GM23338 (cell line): ENCODE measurements at regions not wholly inside any gene's neighbourhood (a gene's known extent, or its start where the extent isn't known, plus 50 kb on each side); places are given as distances from the start of the nearest gene placed in this dataset.

ENCODE experiments used
- ATAC-seq: fragments of 200-7000 bp; cut with Tn5 transposase; 3 replicates; pipeline ENCODE4 v1.9.1; 2020
- DNase-seq: peaks from one replicate; pipeline ENCODE4 v3.0.0-alpha.2; 2015; ENCODE audit warnings: low spot score
- H2AFZ ChIP-seq: fragments of 200-600 bp; sonication (generic); 2 replicates; pipeline ENCODE4 v1.8.0; 2016; ENCODE audit warnings: antibody characterized with exemption, mild to moderate bottlenecking, moderate library complexity
- H3F3A ChIP-seq: fragments of 200-600 bp; sonication (generic); replicated peaks from 2 replicates; pipeline ENCODE4 v1.8.0; 2017; ENCODE audit warnings: antibody characterized with exemption, mixed run types, low read depth
- H3K27ac ChIP-seq: fragments of 200-600 bp; sonication (generic); 2 replicates; pipeline ENCODE4 v1.6.1; 2016; ENCODE audit warnings: low read depth
- H3K27me3 ChIP-seq: fragments of 200-600 bp; sonication (generic); 2 replicates; pipeline ENCODE4 v1.8.0; 2016; ENCODE audit warnings: mild to moderate bottlenecking, mixed run types, moderate library complexity; ENCODE audit not compliant: insufficient read depth
- H3K36me3 ChIP-seq: fragments of 200-600 bp; sonication (generic); 2 replicates; pipeline ENCODE4 v1.8.0; 2016; ENCODE audit warnings: mild to moderate bottlenecking; ENCODE audit not compliant: insufficient read depth
- H3K4me1 ChIP-seq: fragments of 200-600 bp; sonication (generic); 2 replicates; pipeline ENCODE4 v1.8.0; 2016; ENCODE audit warnings: mild to moderate bottlenecking, moderate library complexity; ENCODE audit not compliant: insufficient read depth
- H3K4me2 ChIP-seq: fragments of 200-600 bp; sonication (generic); 2 replicates; pipeline ENCODE4 v1.7.1; 2017; ENCODE audit warnings: mixed run types
- H3K4me3 ChIP-seq: fragments of 200-600 bp; sonication (generic); 2 replicates; pipeline ENCODE4 v1.6.1; 2016; ENCODE audit warnings: mixed run types
- H3K79me2 ChIP-seq: fragments of 200-600 bp; sonication (generic); replicated peaks from 2 replicates; pipeline ENCODE4 v1.8.0; 2017; ENCODE audit warnings: mild to moderate bottlenecking; ENCODE audit not compliant: insufficient read depth
- H3K9me2 ChIP-seq: fragments of 200-600 bp; sonication (generic); 2 replicates; pipeline ENCODE4 v1.8.0; 2017; ENCODE audit not compliant: insufficient read depth
- H4K20me1 ChIP-seq: fragments of 200-600 bp; sonication (generic); replicated peaks from 2 replicates; pipeline ENCODE4 v1.8.0; 2017; ENCODE audit warnings: mild to moderate bottlenecking; ENCODE audit not compliant: insufficient read depth
- H3K27ac Mint-ChIP-seq: 2 replicates; pipeline ENCODE4 v1.8.0; 2020; ENCODE audit warnings: inconsistent platforms, mild to moderate bottlenecking, moderate library complexity, mixed read lengths
- H3K27me3 Mint-ChIP-seq: 3 replicates; pipeline ENCODE4 v1.8.0; 2022; ENCODE audit warnings: low read depth, mild to moderate bottlenecking, moderate library complexity, mixed read lengths, inconsistent platforms; ENCODE audit not compliant: insufficient read depth, poor library complexity
- H3K36me3 Mint-ChIP-seq: 3 replicates; pipeline ENCODE4 v1.8.0; 2021; ENCODE audit warnings: low read depth, mild to moderate bottlenecking, inconsistent platforms, moderate library complexity, mixed read lengths
- H3K4me1 Mint-ChIP-seq: 3 replicates; pipeline ENCODE4 v1.8.0; 2020; ENCODE audit warnings: mild to moderate bottlenecking, inconsistent platforms, mixed read lengths
- H3K4me3 Mint-ChIP-seq: 3 replicates; pipeline ENCODE4 v1.8.0; 2021; ENCODE audit warnings: moderate library complexity, mild to moderate bottlenecking, inconsistent platforms, mixed read lengths
- H3K9me3 Mint-ChIP-seq: 3 replicates; pipeline ENCODE4 v1.8.0; 2020; ENCODE audit warnings: moderate library complexity, mild to moderate bottlenecking, inconsistent platforms, mixed read lengths
- CREB1 ChIP-seq: fragments of 250-450 bp; sonication (Bioruptor Pico); IDR thresholded peaks from 2 replicates; pipeline ENCODE4 v1.5.0; 2020; ENCODE audit warnings: low read depth, mild to moderate bottlenecking, moderate library complexity
- EZH2 ChIP-seq: fragments of 200-600 bp; sonication (generic); IDR thresholded peaks from one replicate; pipeline ENCODE4 v1.8.0; 2017; ENCODE audit warnings: antibody characterized with exemption, mild to moderate bottlenecking, low read depth; ENCODE audit not compliant: unreplicated experiment
- JUNB ChIP-seq: IDR thresholded peaks from one replicate; pipeline ENCODE4 v1.6.1; 2016; ENCODE audit warnings: antibody characterized with exemption; ENCODE audit not compliant: unreplicated experiment
- ZNF114 ChIP-seq: fragments of 250-450 bp; sonication (Bioruptor Pico); IDR thresholded peaks from 2 replicates; pipeline ENCODE4 v1.5.0; 2020; ENCODE audit warnings: mild to moderate bottlenecking, moderate library complexity
- TF ChIP-seq, protein P1 (sequence below): IDR thresholded peaks from one replicate; pipeline ENCODE4 v1.6.1; 2018; ENCODE audit warnings: antibody characterized with exemption; ENCODE audit not compliant: unreplicated experiment
- TF ChIP-seq, protein P2 (sequence below), 2 experiments: fragments of 200-600 bp in 1 of 2; sonication (generic) in 1 of 2; conservative IDR thresholded peaks; 2 replicates each; pipeline versions ENCODE4 v1.5.1 to v1.6.1; 2016 to 2017; ENCODE audit warnings: antibody characterized with exemption in 2 of 2, low read depth in 2 of 2, mild to moderate bottlenecking in 2 of 2, moderate library complexity in 1 of 2
- TF ChIP-seq, protein P3 (sequence below): fragments of 250-450 bp; sonication (Bioruptor Pico); IDR thresholded peaks from 2 replicates; pipeline ENCODE4 v1.5.0; 2020; ENCODE audit warnings: mild to moderate bottlenecking, moderate library complexity

DNA sequence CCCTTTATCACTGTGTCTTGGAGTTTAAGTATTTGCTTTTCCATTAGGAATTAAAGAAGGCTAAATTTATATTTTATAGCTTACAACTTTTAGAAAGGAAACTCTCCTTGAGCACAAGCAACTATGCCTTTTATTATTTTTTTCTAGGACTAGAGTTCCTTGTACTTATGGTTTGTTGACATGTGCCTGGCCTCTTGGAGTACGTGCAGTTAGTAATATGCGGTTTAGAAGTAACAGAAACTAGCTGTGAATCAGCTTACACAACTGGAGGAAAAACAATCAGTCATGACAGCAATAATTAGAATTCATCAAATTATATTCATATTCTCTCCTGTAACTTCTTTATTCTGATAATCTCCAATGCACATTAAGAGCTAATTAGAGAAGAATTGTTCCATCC is 428.7 kb downstream of the AEBP2 start (continued):
- TF ChIP-seq, protein P1, sequence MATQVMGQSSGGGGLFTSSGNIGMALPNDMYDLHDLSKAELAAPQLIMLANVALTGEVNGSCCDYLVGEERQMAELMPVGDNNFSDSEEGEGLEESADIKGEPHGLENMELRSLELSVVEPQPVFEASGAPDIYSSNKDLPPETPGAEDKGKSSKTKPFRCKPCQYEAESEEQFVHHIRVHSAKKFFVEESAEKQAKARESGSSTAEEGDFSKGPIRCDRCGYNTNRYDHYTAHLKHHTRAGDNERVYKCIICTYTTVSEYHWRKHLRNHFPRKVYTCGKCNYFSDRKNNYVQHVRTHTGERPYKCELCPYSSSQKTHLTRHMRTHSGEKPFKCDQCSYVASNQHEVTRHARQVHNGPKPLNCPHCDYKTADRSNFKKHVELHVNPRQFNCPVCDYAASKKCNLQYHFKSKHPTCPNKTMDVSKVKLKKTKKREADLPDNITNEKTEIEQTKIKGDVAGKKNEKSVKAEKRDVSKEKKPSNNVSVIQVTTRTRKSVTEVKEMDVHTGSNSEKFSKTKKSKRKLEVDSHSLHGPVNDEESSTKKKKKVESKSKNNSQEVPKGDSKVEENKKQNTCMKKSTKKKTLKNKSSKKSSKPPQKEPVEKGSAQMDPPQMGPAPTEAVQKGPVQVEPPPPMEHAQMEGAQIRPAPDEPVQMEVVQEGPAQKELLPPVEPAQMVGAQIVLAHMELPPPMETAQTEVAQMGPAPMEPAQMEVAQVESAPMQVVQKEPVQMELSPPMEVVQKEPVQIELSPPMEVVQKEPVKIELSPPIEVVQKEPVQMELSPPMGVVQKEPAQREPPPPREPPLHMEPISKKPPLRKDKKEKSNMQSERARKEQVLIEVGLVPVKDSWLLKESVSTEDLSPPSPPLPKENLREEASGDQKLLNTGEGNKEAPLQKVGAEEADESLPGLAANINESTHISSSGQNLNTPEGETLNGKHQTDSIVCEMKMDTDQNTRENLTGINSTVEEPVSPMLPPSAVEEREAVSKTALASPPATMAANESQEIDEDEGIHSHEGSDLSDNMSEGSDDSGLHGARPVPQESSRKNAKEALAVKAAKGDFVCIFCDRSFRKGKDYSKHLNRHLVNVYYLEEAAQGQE: no peak
- TF ChIP-seq CREB1 (CRISPR knock-in tag) (no peak), ZNF114 (CRISPR knock-in tag) (no peak), EZH2 (no peak), JUNB (no peak)
- TF ChIP-seq, protein P2, sequence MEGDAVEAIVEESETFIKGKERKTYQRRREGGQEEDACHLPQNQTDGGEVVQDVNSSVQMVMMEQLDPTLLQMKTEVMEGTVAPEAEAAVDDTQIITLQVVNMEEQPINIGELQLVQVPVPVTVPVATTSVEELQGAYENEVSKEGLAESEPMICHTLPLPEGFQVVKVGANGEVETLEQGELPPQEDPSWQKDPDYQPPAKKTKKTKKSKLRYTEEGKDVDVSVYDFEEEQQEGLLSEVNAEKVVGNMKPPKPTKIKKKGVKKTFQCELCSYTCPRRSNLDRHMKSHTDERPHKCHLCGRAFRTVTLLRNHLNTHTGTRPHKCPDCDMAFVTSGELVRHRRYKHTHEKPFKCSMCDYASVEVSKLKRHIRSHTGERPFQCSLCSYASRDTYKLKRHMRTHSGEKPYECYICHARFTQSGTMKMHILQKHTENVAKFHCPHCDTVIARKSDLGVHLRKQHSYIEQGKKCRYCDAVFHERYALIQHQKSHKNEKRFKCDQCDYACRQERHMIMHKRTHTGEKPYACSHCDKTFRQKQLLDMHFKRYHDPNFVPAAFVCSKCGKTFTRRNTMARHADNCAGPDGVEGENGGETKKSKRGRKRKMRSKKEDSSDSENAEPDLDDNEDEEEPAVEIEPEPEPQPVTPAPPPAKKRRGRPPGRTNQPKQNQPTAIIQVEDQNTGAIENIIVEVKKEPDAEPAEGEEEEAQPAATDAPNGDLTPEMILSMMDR (conservative IDR thresholded peaks at IDR 0.05; ENCODE audit: low read depth in 2 of 2): no peak

DNA sequence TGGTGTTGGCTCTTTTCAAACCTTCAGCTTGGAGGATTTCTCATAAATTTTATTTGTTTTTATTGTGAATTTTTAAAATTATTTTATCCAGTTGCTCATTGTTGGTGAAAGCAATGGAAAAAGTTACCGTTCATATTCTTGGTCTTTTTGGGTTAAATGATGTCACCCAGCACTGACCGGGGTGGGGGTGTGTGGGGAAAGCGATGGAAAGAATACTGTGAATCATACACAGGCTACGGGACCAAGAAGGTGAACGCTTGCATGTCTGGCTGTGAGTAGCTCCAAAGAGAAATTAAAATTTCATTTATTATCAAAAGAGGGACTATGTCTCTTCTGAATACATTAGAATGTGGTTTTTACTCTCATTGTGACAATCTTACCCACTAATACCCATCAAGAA is 430.1 kb downstream of the AEBP2 start:
- Histone ChIP-seq H3F3A (no peaks in the 10 kb centered on the region), H3K4me1 (no peaks in the 10 kb centered on the region), H3K4me2 (no peak overlapping the region), H3K4me3 (no peak overlapping the region), H3K9me2 (no peaks in the 10 kb centered on the region), H3K36me3 (no peaks in the 10 kb centered on the region), H2AFZ (no peak overlapping the region), H3K79me2 (no peaks in the 10 kb centered on the region), H3K27ac (no peak overlapping the region), H3K27me3 (no peaks in the 10 kb centered on the region), H4K20me1 (no peaks in the 10 kb centered on the region)
- Mint-ChIP-seq H3K9me3 (no peaks in the 10 kb centered on the region), H3K27me3 (peaks cover 2% of the 10 kb centered on the region), H3K4me3 (no peak overlapping the region), H3K27ac (no peak overlapping the region), H3K4me1 (no peaks in the 10 kb centered on the region), H3K36me3 (no peaks in the 10 kb centered on the region)
- DNase-seq (no peak), ATAC-seq (no peak)
- TF ChIP-seq, protein P3, sequence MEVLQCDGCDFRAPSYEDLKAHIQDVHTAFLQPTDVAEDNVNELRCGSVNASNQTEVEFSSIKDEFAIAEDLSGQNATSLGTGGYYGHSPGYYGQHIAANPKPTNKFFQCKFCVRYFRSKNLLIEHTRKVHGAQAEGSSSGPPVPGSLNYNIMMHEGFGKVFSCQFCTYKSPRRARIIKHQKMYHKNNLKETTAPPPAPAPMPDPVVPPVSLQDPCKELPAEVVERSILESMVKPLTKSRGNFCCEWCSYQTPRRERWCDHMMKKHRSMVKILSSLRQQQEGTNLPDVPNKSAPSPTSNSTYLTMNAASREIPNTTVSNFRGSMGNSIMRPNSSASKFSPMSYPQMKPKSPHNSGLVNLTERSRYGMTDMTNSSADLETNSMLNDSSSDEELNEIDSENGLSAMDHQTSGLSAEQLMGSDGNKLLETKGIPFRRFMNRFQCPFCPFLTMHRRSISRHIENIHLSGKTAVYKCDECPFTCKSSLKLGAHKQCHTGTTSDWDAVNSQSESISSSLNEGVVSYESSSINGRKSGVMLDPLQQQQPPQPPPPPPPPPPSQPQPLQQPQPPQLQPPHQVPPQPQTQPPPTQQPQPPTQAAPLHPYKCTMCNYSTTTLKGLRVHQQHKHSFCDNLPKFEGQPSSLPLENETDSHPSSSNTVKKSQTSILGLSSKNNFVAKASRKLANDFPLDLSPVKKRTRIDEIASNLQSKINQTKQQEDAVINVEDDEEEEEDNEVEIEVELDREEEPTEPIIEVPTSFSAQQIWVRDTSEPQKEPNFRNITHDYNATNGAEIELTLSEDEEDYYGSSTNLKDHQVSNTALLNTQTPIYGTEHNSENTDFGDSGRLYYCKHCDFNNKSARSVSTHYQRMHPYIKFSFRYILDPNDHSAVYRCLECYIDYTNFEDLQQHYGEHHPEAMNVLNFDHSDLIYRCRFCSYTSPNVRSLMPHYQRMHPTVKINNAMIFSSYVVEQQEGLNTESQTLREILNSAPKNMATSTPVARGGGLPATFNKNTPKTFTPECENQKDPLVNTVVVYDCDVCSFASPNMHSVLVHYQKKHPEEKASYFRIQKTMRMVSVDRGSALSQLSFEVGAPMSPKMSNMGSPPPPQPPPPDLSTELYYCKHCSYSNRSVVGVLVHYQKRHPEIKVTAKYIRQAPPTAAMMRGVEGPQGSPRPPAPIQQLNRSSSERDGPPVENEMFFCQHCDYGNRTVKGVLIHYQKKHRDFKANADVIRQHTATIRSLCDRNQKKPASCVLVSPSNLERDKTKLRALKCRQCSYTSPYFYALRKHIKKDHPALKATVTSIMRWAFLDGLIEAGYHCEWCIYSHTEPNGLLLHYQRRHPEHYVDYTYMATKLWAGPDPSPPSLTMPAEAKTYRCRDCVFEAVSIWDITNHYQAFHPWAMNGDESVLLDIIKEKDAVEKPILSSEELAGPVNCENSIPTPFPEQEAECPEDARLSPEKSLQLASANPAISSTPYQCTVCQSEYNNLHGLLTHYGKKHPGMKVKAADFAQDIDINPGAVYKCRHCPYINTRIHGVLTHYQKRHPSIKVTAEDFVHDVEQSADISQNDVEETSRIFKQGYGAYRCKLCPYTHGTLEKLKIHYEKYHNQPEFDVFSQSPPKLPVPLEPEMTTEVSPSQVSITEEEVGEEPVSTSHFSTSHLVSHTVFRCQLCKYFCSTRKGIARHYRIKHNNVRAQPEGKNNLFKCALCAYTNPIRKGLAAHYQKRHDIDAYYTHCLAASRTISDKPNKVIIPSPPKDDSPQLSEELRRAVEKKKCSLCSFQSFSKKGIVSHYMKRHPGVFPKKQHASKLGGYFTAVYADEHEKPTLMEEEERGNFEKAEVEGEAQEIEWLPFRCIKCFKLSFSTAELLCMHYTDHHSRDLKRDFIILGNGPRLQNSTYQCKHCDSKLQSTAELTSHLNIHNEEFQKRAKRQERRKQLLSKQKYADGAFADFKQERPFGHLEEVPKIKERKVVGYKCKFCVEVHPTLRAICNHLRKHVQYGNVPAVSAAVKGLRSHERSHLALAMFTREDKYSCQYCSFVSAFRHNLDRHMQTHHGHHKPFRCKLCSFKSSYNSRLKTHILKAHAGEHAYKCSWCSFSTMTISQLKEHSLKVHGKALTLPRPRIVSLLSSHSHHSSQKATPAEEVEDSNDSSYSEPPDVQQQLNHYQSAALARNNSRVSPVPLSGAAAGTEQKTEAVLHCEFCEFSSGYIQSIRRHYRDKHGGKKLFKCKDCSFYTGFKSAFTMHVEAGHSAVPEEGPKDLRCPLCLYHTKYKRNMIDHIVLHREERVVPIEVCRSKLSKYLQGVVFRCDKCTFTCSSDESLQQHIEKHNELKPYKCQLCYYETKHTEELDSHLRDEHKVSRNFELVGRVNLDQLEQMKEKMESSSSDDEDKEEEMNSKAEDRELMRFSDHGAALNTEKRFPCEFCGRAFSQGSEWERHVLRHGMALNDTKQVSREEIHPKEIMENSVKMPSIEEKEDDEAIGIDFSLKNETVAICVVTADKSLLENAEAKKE (CRISPR knock-in tag): no peak
